Activated CD4-positive, alpha-beta T cell treated with anti-CD3 and anti-CD28 coated beads for 24 hours (primary cell): ENCODE measurements at regions not wholly inside any gene's neighbourhood (a gene's known extent, or its start where the extent isn't known, plus 50 kb on each side); places are given as distances from the start of the nearest gene placed in this dataset.

ENCODE experiments used
- DNase-seq, 2 donors: peaks; one replicate each; pipeline ENCODE4 v3.0.0-alpha.2; 2020; ENCODE audit warnings: low read depth in 2 of 2

DNA sequence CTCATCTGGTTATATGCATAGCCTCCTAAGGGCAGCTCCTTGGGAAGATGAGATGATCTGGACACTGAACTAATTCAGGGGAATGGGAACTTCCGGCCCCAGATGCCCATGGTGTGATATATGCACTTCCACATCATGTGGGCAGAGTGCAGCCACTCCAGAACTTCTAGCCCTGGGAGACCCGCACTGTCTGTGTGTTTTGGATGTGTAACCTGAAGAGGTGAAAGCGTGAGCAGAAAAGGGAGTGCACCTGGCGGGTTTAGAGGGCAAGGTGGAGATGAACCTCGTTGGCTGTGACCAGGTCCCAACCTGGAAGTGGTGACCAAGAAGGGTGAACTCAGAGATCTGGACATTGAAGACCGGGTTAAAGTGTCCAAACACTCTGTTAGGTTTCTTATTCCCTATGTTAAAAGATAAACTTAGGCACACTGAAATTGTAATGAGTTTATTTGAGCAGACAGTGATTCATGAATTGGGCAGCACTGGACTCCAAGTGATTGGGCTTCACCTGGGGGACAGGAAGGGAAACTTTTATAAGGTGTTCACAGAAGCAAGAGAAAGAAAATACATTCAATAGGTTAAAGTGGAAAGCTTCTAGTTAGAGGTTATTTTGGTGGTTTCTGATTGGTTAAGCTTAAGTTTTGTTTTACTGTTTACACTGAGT lies 296.2 kb upstream of the SKOR2 start:
- no peak for DNase-seq

DNA sequence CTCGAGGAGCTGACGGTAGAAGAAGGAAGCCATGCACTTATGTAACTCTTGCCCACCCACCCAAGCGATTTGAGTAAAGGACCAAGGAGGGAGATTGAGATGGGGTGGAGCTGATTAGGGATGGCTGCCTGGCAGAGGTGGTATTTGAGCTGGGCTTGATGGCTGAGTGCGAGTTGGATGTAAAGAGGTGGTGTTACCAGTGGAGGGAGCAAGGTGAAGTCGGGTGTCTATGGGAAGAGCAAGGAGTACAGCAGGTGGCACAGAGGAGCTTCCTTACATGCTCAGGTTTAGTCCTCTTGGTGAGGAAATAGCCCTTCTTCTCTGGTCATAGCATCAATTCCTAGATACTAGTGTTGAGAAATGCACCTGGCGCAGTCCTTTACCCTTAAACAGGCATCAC lies 294.2 kb upstream of the SKOR2 start:
- no peak for DNase-seq

DNA sequence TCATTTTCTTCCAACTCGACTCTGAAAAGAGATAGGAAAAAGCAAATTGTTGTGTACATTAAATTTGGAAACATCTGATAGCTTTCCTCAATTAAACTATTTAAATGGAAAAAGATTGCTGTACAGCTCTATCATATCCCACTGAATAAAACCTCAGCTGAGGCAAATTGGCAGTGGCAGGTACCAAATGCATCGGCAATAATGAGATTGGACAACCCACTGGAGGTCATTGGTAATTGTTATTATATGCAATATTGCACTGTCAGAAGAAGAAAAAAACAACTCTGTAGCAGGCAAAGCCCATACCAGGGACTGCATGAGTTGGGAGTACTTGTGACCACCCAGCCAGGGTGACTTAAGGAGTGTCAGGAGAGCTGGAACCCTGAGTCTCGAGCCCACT lies 291.6 kb upstream of the SKOR2 start:
- DNase-seq, result no peak

DNA sequence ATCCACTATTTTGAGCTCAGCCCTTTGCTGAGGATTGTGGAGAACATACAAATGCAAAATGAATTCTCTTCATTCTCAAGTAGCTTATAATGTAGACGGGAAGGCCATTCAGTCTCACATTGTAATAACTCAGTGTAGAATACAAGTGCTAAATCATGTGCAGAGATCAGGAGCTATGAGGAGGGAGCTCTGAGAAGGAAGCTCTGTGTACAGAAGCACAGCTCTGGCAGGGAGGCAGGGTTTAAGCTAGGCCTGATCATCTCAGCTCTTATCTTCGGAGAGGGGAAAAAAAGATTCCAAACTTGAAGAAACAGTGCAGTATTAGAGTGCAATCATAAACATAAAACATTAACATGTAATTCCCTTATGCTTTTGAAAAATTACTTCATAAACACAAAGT lies 291.1 kb upstream of the SKOR2 start:
- no peak for DNase-seq

DNA sequence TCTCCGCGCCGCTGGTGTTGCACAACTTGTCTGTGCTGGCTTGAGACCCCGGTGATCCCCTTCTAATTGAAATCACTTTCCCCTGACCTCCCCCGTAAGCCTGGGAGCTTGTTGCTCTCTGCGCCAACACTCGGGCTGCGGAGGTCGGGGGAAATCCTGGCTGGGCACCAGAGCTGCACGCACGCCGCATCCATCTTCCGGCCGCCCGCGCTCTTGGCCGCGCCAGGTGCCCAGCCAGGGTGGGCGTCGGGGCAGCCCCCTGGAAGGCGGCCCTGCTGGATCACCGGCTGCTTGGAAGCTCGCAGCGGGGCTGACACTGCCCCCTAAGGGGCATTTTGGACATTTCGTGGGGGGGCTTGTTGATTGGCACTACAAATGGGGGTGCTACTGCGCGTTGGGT lies 280.3 kb upstream of the SKOR2 start:
- DNase-seq, result no peak

DNA sequence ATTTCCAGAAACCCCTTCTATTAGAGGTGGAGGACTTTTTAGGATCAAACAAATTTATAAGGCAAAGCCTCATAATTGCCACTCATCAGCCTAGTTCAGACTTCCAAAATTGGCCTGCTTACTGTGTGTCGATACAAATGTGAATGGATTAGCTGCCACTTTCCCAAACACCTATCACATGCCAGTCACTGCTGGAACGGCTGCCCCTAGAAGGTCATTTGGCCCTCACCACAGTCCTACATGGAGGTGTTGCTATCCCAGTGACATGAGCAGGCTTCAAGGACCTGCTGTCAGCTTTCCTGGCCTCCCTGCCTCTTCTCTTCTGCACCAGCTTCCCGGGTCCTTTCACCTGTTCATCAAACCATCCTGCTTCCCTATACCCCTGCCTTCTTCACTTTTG lies 279.2 kb upstream of the SKOR2 start:
- DNase-seq, result no peak

DNA sequence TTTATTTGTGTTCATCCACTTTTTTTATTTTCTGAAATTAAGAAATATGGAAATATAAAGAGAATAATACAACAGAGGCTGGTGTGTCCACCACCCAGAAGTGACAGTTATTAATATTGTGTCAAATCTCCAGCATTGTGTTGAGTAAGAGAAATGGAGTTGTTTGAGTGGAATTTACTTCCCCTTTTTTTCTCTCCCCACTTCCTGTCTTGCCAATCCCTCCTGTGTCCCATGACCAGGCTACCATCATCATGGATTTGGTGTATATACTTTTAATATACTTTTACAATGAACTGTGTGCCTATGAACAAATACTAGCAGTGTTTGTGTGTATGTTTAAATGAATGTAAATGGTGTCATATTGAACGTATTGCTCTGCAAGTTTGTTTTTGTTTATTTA lies 276.9 kb upstream of the SKOR2 start:
- DNase-seq, result no peak

DNA sequence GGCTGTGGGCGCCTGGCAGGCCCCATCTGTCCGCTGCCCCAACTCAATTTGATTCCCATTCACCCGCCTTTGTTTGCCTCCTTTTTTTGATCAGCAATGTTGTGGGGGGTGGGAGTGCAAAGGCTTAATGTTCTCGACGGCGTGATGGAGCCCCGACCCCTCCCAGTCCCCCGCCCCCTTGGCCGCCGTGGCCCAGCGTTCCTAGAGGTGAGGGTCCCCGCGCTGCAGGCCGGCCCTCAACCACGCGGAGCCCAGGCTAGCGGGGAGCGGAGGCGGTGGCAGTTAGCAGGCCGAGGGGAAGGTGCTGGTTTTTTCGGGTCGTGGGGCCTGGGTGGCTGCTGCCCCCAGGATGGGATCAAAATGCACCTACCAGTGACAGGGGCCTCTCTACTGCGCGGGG lies 274.7 kb upstream of the SKOR2 start:
- no peak for DNase-seq

DNA sequence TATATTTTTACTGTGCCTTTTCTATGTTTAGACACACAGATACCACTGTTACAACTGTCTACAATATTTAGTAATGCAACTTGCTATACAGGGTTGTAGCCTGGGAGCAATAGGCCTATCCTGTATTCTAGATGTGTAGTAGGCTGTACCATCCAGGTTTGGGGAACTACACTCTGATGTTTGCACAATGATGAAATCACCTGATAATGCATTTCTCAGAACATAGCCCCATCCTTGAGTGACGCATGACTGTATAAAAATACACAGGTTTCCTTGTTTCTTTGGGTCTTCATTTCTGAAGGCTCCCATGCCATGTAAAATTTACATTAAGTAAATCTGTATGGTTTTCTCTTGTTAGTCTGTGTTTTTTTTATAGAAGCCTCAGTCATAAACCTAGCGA lies 270.9 kb upstream of the SKOR2 start:
- DNase-seq, result no peak

DNA sequence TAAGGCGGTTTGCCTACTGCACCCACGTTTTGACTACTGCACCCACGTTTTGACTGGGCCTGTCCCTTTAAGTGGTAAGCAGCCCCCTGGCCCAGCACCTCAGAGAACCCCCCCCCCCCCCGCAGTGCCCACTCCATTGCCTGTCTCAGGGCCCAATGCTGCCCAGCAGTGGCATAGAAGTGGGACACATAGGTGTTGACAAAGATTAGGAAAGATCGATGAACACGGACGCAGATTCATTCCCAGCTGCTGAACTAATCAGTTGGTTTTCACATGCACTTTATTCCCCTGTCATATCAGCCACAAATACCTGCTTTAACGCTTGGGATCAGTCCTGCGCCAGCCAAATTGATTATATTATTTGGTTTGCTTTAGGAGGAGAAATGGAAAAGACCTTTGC lies 268.8 kb upstream of the SKOR2 start:
- no peak for DNase-seq

DNA sequence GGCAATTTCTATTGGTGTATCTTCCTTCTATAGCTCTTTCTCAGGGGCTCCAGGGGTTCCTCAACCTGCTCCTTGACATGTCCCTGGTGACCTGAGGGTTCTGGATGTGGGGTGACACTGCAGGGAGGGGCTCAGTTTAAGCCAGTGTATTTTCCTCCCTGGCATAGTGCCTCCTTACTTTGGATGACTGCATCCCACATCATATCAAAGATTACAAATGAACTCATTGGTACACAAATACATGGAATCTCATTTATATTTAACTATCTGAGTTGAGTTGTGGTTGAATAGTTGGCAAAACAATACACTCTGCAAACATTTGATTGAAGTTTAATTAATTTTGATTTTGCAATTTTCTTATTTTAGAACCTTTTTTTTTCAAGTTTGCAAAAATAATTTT lies 268.2 kb upstream of the SKOR2 start:
- no peak for DNase-seq

DNA sequence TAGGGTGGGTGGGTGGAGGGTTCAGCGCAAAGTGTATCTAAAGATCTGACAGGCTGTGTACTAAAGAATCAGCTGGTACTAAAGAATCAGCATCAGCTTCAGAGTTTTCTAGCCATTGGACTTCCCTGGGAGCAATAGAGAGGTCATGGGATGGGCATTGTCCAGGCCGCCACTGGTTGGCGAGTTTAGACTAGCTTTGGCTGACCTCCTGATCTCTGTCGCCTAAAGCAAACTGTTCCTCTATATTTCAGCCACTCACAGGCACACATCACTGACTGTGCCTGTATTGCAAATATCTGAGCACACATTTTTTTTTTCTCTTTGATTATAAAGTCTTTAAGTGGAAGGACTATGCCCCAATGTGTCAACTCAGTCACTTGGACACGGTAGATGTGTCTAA lies 267.8 kb upstream of the SKOR2 start:
- no peak for DNase-seq

DNA sequence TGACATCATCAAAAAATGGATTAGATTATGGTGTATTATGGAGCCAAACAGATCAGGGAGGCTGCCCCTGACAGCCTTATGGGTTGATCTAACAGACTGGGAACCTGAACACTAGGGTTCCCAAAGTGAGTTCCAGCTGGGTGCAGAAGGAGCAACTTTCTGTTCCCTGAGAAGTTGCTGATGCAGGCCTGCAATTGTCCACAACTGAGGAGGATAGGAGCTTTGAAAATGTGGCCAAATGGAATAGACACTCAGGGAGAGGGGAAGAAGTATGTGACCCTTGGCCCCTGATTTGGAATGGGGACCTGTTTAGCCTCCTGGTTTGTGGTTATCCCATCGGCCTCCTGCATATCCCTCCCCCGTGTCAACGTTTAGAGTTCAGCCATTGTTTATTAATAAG lies 262.2 kb upstream of the SKOR2 start:
- DNase-seq, result no peak

DNA sequence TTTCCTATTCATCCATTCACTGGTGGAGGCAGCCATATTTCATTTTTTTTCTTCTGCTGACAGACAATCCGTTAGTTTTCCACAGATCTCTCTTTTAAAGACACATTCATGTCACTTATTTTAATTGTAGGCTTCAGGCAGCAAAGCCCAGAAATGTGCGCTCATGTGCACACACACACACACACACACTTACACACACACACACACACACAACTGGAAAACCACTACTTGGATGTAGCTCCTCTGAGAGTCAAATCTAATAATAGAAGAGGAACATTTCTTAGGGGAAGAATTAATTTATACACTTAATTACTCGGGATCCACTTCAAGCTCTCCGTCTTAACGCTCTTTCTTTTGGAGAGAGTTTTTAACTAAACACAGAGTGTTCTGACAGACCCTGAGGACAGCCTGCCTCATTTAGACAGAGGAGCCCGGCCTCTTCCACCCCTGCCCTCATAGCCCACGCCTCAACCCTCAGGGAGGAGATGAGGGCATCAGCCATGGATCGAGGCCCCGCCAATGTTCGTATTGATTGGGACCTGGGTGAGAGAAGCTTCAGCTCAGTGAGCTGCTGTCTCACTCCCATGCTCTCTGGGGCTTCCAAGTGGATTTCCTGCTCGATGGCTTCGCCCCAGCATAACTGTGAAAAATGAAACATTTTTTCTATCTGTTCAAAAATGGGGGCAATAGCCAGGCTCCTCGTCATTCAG lies 261.4 kb upstream of the SKOR2 start:
- DNase-seq, result no peak

DNA sequence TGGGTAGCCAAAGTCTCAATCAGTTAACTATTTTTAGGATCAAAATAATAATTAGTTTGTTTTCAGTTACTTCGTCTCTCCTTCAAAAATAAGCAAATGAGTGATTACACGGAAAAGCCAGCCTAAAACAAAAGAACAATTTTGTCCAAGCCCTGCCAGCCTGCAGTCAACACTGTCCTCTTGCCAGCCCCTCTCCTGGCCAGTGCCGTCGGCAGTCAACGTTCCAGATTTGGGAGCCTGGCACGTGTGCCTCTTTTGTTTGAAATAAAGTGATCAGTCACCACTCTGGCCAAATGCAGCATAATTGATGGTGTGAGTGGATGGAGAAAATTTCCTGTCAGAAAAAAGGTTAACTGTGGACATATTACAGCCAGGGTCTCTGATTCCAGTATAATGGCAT lies 260.6 kb upstream of the SKOR2 start:
- DNase-seq, result no peak

DNA sequence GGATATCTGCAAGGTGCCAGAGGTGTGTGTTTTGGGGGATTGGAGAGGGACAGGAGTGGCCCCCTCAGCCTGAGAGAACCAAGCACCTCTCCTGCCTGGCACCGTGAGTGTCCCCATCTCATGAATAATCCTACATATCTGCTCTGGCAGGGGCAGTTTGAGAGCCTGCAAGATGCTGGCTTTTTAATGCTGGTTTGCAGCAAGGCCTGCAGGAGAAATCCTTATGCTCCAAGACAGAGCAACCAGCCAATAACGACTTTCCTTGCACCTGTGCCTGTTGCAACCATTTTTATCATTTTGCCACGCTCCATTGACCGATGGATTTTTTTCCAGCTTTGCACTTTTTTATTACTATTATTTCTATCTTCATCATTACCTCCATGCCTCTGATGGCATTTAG lies 259.4 kb upstream of the SKOR2 start:
- no peak for DNase-seq

DNA sequence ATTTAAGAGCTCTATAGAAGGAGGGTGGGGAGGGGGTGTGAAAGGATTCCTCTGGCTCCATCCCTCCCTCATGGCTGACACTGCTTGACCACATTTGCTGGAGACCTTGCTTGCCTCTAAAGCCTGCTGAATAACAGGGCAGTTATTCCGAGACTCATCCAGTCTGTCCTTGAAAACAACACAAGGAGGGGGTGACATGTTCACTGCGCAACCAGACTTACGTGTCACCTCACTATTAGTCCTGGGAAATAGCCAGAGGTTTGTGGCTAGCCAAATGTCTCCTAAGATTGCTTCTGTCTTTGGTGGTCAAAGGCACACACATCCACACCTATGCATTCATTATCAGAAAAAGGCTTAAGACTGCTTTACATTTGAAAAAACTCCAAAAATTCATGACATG lies 256.2 kb upstream of the SKOR2 start:
- no peak for DNase-seq

DNA sequence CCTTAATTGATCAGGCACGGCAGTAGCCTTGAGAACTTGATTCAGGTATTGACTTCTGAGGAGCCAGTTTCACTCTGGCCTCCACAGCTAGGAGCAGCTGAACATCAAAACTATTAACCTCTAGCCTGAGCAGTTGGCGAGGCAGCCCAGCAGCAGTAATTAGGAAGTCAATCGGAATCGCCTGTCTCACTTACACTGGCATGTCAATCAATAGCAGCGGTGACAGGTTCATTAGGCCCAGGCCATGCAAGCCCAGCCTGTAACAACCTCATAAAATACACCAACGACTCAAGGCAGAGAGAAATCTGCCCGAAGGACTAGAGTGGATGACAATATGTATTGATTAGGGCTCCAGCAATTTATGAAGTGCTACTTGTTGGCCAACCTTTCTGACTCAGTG lies 255.4 kb upstream of the SKOR2 start:
- no peak for DNase-seq

DNA sequence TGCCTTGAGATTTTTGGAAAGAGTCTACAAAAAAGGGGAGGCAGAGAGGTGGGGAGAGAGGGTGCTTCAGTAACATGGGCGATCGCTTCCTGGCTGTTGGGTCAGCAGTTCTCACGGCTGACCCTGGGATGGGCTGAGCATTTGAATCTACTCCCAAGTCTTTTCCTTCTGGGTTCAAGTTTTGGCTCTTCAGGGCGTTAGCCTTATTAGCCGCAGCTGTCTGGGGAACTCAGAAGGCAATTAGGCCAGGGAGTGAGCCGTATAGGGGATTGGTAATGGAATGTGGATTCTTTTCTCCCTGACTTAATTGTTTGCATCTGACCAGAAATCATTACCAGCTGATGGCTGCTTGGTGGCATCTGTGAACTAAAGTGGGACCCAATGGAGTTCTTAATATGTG lies 250.5 kb upstream of the SKOR2 start:
- no peak for DNase-seq

DNA sequence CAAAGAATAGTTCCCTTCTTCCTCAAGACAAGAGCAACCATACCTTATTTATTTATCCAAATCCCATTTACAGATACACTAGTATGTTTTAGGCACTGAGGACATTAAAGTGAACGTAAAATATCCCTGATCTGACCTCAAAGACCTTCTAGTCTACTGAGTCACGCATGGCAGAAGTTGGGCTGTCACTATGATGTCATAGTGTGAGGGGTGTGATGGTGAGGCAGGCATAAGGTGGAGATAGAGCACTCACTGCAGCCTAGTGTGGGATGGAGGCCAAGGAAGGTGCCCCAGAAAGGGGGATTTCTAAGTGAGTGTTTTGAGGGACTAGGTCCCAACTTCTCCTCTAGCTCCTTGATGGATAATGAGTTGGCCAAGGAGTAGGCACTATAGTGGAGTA lies 249.5 kb upstream of the SKOR2 start:
- DNase-seq, result no peak

DNA sequence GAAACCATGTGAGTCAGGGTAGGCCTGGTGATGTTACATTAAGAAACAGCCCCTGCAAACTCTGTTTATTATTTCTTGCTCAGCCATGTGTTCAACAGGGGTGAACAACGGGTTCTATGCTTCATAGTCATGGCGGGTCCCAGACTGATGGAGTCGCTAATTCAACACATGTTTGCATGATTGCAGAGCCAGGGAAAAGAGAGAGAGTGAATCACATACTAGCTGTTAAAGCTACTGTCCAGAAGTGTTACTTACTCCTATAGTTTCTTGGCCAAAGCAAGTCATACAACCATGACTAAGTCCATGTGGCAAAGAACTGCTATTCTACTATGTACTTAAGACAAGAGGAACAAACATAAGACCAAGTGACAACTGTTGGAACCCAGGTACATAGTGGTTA lies 241.2 kb upstream of the SKOR2 start:
- no peak for DNase-seq

DNA sequence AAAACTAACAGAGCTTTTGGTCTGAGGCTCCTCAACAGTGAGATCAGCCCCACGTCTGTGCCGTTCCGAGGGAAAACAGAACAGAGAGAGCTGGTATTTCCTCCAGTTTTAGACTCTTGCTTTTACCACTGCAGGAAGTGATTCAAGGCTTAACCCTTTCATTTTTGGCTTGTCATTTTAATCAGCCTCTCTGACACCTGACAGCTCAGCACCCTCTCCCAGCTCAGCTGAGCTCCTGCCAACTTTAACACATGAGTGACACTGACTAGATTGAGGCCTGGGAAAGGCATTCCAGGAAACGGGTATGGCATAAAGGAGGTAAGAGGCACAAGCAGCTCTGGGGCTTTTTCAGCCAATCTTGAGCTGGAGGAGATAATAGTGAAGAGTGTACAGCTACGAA lies 239.4 kb upstream of the SKOR2 start:
- DNase-seq, result no peak

DNA sequence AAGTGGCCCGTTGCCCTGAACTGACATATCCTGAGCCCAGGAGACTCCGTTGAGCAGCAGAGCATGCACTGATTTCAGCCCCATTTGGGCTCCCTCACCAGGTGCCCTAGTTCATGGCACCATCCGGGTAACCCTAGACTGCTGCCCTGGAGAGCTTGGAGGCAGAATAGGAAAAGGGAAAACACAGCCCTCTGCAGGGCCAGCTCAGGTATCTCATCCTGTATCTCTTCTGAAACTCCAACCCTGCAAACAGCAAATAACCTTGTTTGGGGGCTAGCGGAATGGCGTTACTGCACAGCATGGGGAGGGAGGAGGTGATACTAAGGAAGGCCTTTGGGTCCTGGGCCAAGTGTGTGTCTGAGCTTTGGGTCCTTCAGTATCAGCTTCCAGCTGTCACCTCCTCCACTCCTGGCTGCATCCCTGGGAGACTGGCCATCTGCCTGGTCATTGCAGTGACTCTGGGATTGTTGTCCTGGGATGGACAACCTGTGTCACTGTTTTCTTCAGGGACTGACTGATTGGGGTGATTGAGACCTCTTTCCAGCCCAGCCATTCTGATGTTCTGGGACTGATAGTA lies 233.8 kb upstream of the SKOR2 start:
- DNase-seq, result no peak

DNA sequence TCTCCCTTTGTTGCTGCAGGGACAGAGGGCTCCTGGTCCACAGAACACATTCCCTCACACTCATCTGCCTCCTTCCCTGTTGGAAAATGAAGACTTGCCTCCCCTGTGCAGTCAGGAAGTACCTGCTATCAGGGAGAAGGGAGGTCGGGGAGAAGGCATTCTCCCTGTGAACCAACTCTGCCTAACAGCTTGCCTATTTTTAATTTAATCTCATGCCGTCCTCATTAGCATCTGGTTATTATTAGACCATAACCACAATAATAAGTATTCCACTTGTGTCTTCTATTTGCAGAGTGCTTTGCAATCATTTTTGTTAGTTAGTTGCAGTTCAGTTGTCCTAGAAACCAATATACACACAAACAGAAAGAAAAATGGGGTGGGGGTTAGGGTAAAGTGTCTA lies 232.6 kb upstream of the SKOR2 start:
- no peak for DNase-seq
